Peyer's patch (tissue), 4 donors: ENCODE measurements at regions not wholly inside any gene's neighbourhood (a gene's known extent, or its start where the extent isn't known, plus 50 kb on each side); places are given as distances from the start of the nearest gene placed in this dataset.

Source experiments
- DNase-seq, 3 donors: peaks; one replicate each; pipeline ENCODE4 v3.0.0-alpha.2; 2017 to 2019
- H3K27ac ChIP-seq, 4 donors: fragments of 200-600 bp; sonication (generic); one replicate each; pipeline ENCODE4 v1.5.1; 2016 to 2019
- H3K27me3 ChIP-seq, 2 donors: fragments of 200-600 bp; sonication (generic); one replicate each; pipeline ENCODE4 v1.5.1; 2019
- H3K36me3 ChIP-seq, 3 donors: fragments of 200-600 bp; sonication (generic); one replicate each; pipeline ENCODE4 v1.5.1; 2016 to 2019
- H3K4me1 ChIP-seq, 4 donors: fragments of 200-600 bp; sonication (generic); one replicate each; pipeline ENCODE4 v1.5.1; 2016 to 2019
- H3K4me3 ChIP-seq, 4 donors: fragments of 200-600 bp; sonication (generic); 1 replicate in 3 of 4; 2 replicates in 1 of 4; pipeline ENCODE4 v1.5.1; 2016 to 2019; ENCODE audit warnings: mild to moderate bottlenecking in 1 of 4
- H3K9me3 ChIP-seq, 4 donors: fragments of 200-600 bp; sonication (generic); one replicate each; pipeline ENCODE4 v1.5.1; 2016 to 2019; ENCODE audit warnings: mild to moderate bottlenecking in 1 of 4
- POLR2A ChIP-seq, 2 donors: fragments of 450-650 bp; IDR thresholded peaks; one replicate each; pipeline ENCODE4 v1.5.1; 2017; ENCODE audit warnings: antibody characterized with exemption in 2 of 2, mild to moderate bottlenecking in 2 of 2, moderate library complexity in 2 of 2
- TF ChIP-seq, protein P1 (sequence below), 6 experiments: fragments of 450-650 bp in 4 of 6; fragments of 200-600 bp in 2 of 6; sonication (generic) in 1 of 6; IDR thresholded peaks; one replicate each; pipeline ENCODE4 v1.5.1; 2017 to 2019; ENCODE audit warnings: antibody characterized with exemption in 6 of 6, mild to moderate bottlenecking in 3 of 6, moderate library complexity in 1 of 6

DNA sequence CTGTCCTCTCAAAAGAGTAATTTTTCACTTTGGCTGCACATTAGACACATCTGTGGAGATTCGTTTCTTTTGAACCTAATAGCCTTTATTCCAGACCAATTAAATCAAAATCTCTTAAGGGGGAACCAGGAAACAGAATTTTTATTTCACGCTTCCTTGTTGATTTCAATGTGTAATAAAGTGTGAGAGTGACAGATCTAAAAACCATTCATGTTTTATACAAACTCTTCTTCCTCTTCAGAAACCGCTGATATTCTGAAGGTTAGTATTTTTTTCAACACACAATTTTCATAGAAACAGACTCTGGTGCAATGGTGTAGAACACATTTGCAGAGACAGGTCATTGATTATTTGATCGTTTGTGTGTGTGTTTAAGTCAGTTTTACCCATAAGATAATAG lies 1469.8 kb downstream of the EFNA5 start:
- no peak for DNase-seq
- Histone ChIP-seq H3K36me3 (no peaks in the 10 kb centered on the region), H3K27ac (no peak overlapping the region), H3K9me3 (no peaks in the 10 kb centered on the region), H3K27me3 (no peaks in the 10 kb centered on the region), H3K4me1 (no peaks in the 10 kb centered on the region), H3K4me3 (no peak overlapping the region)
- no peak for TF ChIP-seq POLR2A (IDR thresholded peaks at IDR 0.05)
- TF ChIP-seq, protein P1, sequence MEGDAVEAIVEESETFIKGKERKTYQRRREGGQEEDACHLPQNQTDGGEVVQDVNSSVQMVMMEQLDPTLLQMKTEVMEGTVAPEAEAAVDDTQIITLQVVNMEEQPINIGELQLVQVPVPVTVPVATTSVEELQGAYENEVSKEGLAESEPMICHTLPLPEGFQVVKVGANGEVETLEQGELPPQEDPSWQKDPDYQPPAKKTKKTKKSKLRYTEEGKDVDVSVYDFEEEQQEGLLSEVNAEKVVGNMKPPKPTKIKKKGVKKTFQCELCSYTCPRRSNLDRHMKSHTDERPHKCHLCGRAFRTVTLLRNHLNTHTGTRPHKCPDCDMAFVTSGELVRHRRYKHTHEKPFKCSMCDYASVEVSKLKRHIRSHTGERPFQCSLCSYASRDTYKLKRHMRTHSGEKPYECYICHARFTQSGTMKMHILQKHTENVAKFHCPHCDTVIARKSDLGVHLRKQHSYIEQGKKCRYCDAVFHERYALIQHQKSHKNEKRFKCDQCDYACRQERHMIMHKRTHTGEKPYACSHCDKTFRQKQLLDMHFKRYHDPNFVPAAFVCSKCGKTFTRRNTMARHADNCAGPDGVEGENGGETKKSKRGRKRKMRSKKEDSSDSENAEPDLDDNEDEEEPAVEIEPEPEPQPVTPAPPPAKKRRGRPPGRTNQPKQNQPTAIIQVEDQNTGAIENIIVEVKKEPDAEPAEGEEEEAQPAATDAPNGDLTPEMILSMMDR (IDR thresholded peaks at IDR 0.05): no peak

DNA sequence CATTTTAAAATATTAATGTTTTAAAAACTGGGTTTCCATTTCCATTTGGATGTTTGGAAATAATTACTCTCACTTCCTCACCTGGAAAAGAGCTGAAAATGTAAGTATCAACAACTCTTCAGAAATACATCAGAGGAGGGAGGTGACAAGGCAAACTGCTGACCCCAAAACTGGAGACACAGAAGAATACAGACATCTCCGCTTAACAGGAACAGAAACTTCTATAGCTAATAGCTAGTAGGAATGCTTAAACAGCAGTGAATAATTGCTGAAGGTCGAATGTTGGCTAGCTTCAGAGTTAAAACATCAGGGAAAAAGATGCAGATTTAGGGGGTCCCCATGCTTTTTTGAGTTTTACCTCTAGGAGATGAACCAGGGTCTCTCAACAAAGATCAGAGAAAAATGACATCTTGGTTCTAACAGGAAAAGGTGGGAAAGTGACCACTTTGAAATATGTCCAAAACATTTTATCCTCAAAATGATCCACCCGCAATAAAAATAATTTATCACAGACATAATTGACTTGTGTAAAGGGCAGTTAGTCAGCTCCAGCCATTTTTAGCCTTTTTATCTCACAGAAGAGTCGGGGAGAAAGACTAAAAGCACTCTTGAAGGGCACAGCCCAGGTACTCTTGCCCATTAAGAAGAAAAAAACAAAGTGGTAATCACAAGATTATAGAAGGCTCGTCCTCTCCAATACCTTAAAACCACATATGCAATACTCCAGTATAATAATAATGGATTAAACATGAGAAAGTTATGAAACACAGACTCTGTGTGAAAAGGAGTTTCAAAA lies 1474.9 kb downstream of the EFNA5 start:
- H3K4me1 ChIP-seq: no peaks in the 10 kb centered on the region
- no peaks in the 10 kb centered on the region for H3K9me3 ChIP-seq
- no peaks in the 10 kb centered on the region for H3K27me3 ChIP-seq
- DNase-seq: no peak
- H3K4me3 ChIP-seq: no peak overlapping the region
- no peak overlapping the region for H3K27ac ChIP-seq
- no peak for TF ChIP-seq POLR2A (IDR thresholded peaks at IDR 0.05)
- TF ChIP-seq, protein P1 (IDR thresholded peaks at IDR 0.05): no peak
- no peaks in the 10 kb centered on the region for H3K36me3 ChIP-seq

DNA sequence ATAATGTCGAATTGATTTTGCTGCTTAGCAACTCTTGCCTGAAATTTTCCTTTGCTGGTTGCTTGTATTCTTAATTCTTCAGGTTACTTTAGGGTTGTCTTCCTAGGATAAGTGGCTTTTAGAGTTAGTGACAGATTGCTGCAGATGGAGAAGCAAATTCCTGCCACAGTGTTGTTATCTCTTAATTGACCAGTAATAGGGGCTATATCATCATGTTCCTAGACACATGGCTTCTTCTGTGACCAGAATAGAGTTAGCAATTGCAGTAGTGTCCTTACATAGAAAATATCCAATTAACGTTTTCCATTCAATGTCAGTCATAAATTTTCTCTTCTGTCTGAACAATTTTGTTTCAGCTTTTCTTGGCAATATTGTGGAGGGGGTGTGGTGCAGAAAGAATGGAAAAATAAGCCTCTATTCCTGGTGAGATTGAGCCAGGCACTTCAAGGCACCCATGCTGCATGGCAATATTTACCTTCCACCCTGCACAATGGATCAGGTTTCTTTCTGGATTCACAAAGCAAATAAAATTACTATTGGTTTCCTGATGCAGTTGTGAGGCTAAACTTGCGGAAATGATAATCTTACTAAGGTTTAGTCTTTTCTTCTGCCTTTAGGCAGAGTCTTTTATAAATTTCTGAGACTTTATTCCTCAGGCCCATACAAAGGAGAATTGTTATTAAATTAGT lies 1481.5 kb downstream of the EFNA5 start:
- Histone ChIP-seq H3K27me3 (no peaks in the 10 kb centered on the region), H3K4me1 (no peaks in the 10 kb centered on the region), H3K9me3 (no peaks in the 10 kb centered on the region), H3K36me3 (no peaks in the 10 kb centered on the region), H3K4me3 (no peak overlapping the region), H3K27ac (no peak overlapping the region)
- no peak for DNase-seq
- TF ChIP-seq POLR2A (IDR thresholded peaks at IDR 0.05): no peak
- TF ChIP-seq, protein P1 (IDR thresholded peaks at IDR 0.05): no peak

DNA sequence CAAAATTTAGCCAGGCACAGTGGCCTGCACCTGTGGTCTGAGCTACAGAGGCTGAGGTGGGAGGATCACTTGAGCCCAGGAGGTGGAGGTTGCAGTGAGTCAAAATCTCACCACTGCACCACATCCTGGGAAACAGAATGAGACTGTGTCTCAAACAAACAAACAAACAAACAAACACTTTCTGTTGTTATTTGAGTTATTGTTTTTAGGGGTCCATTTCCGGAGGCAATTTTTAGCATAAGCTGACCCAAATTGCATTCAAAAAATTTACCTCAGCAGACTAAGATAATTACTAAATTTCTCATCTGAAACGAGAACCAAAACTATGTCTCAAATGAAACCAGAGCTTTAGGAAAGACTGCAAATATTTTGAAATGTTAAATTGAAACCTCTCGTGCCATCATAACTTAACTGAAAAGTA lies 1485.1 kb downstream of the EFNA5 start:
- no peaks in the 10 kb centered on the region for H3K27me3 ChIP-seq
- H3K4me1 ChIP-seq: no peaks in the 10 kb centered on the region
- H3K27ac ChIP-seq: no peak overlapping the region
- no peaks in the 10 kb centered on the region for H3K36me3 ChIP-seq
- no peaks in the 10 kb centered on the region for H3K9me3 ChIP-seq
- TF ChIP-seq, protein P1 (IDR thresholded peaks at IDR 0.05): no peak
- no peak for TF ChIP-seq POLR2A (IDR thresholded peaks at IDR 0.05)
- no peak for DNase-seq
- H3K4me3 ChIP-seq: no peak overlapping the region

DNA sequence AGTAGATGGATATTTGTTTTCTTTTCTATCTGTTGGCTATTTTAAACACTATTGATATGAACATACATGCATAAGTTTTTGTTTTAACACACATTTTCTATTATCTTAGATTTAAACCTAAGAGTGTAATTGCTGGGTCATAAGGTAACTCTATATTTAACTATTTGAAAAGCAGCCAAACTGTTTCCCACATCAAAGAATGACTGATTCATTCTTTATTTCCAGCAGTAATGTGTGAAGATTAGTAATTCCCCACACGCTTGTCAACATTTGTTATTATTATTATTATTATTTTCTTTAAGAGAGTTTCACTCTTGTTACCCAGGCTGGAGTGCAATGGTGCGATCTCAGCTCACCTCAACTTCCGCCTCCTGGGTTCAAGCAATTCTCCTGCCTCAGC lies 1495.8 kb downstream of the EFNA5 start:
- H3K4me3 ChIP-seq: no peak overlapping the region
- DNase-seq: no peak
- no peaks in the 10 kb centered on the region for H3K9me3 ChIP-seq
- no peaks in the 10 kb centered on the region for H3K27me3 ChIP-seq
- H3K27ac ChIP-seq: no peak overlapping the region
- H3K36me3 ChIP-seq: no peaks in the 10 kb centered on the region
- TF ChIP-seq, protein P1 (IDR thresholded peaks at IDR 0.05): no peak
- no peak for TF ChIP-seq POLR2A (IDR thresholded peaks at IDR 0.05)
- H3K4me1 ChIP-seq: no peaks in the 10 kb centered on the region
